ENCODE measurements at regions not wholly inside any gene's neighbourhood (a gene's known extent, or its start where the extent isn't known, plus 50 kb on each side); places are given as distances from the start of the nearest gene placed in this dataset.

- TF ChIP-seq, protein P1, sequence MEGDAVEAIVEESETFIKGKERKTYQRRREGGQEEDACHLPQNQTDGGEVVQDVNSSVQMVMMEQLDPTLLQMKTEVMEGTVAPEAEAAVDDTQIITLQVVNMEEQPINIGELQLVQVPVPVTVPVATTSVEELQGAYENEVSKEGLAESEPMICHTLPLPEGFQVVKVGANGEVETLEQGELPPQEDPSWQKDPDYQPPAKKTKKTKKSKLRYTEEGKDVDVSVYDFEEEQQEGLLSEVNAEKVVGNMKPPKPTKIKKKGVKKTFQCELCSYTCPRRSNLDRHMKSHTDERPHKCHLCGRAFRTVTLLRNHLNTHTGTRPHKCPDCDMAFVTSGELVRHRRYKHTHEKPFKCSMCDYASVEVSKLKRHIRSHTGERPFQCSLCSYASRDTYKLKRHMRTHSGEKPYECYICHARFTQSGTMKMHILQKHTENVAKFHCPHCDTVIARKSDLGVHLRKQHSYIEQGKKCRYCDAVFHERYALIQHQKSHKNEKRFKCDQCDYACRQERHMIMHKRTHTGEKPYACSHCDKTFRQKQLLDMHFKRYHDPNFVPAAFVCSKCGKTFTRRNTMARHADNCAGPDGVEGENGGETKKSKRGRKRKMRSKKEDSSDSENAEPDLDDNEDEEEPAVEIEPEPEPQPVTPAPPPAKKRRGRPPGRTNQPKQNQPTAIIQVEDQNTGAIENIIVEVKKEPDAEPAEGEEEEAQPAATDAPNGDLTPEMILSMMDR (IDR thresholded peaks at IDR 0.05): no peak
- no peak for TF ChIP-seq POLR2A (IDR thresholded peaks at IDR 0.05)
Observed at GRCh38 chr3:150050510-150050909, 79.8 kb upstream of the PFN2 start.
